H1 (cell line): ENCODE measurements at regions not wholly inside any gene's neighbourhood (a gene's known extent, or its start where the extent isn't known, plus 50 kb on each side); places are given as distances from the start of the nearest gene placed in this dataset.

Experiments
- CTCF ChIA-PET: fragments of 300-600 bp; sonication (Branson Sonifier 250); formaldehyde crosslinking; loops from one replicate; lab custom pipeline; 2021; ENCODE audit not compliant: partially characterized antibody; lab: Charles Lee
- POLR2A ChIA-PET: fragments of 300-600 bp; sonication (Branson Sonifier 250); formaldehyde crosslinking; loops from one replicate; lab custom pipeline; 2021; ENCODE audit warnings: inconsistent platforms; ENCODE audit not compliant: partially characterized antibody; lab: Charles Lee
- DNase-seq, 2 experiments: peaks; one replicate each; pipeline versions ENCODE4 v3.0.0 to v3.0.0-alpha.2; 2010 to 2022; ENCODE audit warnings: low spot score in 2 of 2, low read depth in 1 of 2, mixed read lengths in 1 of 2
- FAIRE-seq: peaks from 2 replicates; lab custom pipeline; 2011; peaks lifted over from hg19 to GRCh38; lab: Jason Lieb, UNC
- H2AFZ ChIP-seq: 2 replicates; pipeline ENCODE4 v1.8.1; 2012; ENCODE audit warnings: low read length, inconsistent platforms
- H2AK5ac ChIP-seq: 2 replicates; pipeline ENCODE4 v1.6.1; 2013; ENCODE audit warnings: low read depth, low read length
- H2BK120ac ChIP-seq: replicated peaks from 2 replicates; pipeline ENCODE3; 2013; ENCODE audit warnings: low read depth, low read length, inconsistent platforms
- H2BK12ac ChIP-seq: 2 replicates; pipeline ENCODE4 v1.6.1; 2013; ENCODE audit warnings: low read depth, low read length
- H2BK15ac ChIP-seq: 2 replicates; pipeline ENCODE4 v1.6.1; 2013; ENCODE audit warnings: low read length
- H2BK20ac ChIP-seq: 2 replicates; pipeline ENCODE4 v1.6.1; 2013; ENCODE audit warnings: low read length
- H2BK5ac ChIP-seq: 2 replicates; pipeline ENCODE4 v1.6.1; 2013; ENCODE audit warnings: low read depth, low read length
- H3K14ac ChIP-seq: 2 replicates; pipeline ENCODE4 v1.6.1; 2013; ENCODE audit warnings: inconsistent platforms; ENCODE audit not compliant: insufficient read length
- H3K18ac ChIP-seq: 2 replicates; pipeline ENCODE4 v1.6.1; 2013; ENCODE audit warnings: low read length; ENCODE audit errors: extremely low read depth
- H3K23ac ChIP-seq: 2 replicates; pipeline ENCODE4 v1.6.1; 2013; ENCODE audit warnings: inconsistent platforms; ENCODE audit not compliant: insufficient read length
- H3K23me2 ChIP-seq: 2 replicates; pipeline ENCODE4 v1.6.1; 2013; ENCODE audit warnings: low read depth, low read length
- H3K27ac ChIP-seq: 2 replicates; pipeline ENCODE4 v1.6.1; 2011; ENCODE audit warnings: low read depth, low read length, inconsistent platforms
- H3K27me3 ChIP-seq, 4 experiments: replicated peaks in 1 of 4; 1 replicate in 1 of 4; 2 replicates in 3 of 4; pipeline versions ENCODE4 v1.6.1 to v1.8.1; 2011 to 2013; ENCODE audit warnings: low read length in 3 of 4, mild to moderate bottlenecking in 3 of 4, inconsistent platforms in 2 of 4, mixed read lengths in 2 of 4, moderate library complexity in 1 of 4; ENCODE audit not compliant: control insufficient read depth in 3 of 4, insufficient read depth in 3 of 4; ENCODE audit errors: extremely low read depth in 1 of 4
- H3K36me3 ChIP-seq, 4 experiments: 2 replicates each; pipeline versions ENCODE4 v1.6.1 to v1.8.1; 2011 to 2013; ENCODE audit warnings: mild to moderate bottlenecking in 4 of 4, low read length in 3 of 4, moderate library complexity in 2 of 4, control low read depth in 1 of 4, inconsistent platforms in 1 of 4; ENCODE audit not compliant: insufficient read depth in 4 of 4, control insufficient read depth in 2 of 4
- H3K4ac ChIP-seq: replicated peaks from 2 replicates; pipeline ENCODE3; 2013; ENCODE audit warnings: low read length, low read depth, mixed read lengths, inconsistent platforms; ENCODE audit not compliant: insufficient read length
- H3K4me1 ChIP-seq, 4 experiments: replicated peaks in 1 of 4; 1 replicate in 1 of 4; 2 replicates in 3 of 4; pipeline versions ENCODE4 v1.6.1 to v1.8.1; 2011 to 2013; ENCODE audit warnings: low read length in 3 of 4, inconsistent platforms in 2 of 4, mixed read lengths in 1 of 4; ENCODE audit not compliant: insufficient read depth in 4 of 4, control insufficient read depth in 3 of 4
- H3K4me2 ChIP-seq, 2 experiments: 2 replicates each; pipeline versions ENCODE4 v1.6.1 to v1.8.1; 2011 to 2013; ENCODE audit warnings: low read depth in 2 of 2, low read length in 2 of 2, control low read depth in 1 of 2, inconsistent platforms in 1 of 2, mild to moderate bottlenecking in 1 of 2; ENCODE audit not compliant: insufficient read depth in 1 of 2
- H3K4me3 ChIP-seq, 4 experiments: fragments of 200-600, 300-600 bp in 1 of 4; sonication (generic), shearing (Covaris generic), sonication (Bioruptor Twin) in 1 of 4; 2 replicates each; pipeline versions ENCODE4 v1.5.1 to v1.8.1; 2011 to 2016; ENCODE audit warnings: low read length in 4 of 4, low read depth in 3 of 4, control low read depth in 2 of 4, inconsistent platforms in 2 of 4, mild to moderate bottlenecking in 2 of 4, mixed read lengths in 1 of 4, moderate library complexity in 1 of 4; ENCODE audit not compliant: insufficient read depth in 2 of 4; ENCODE audit errors: extremely low read depth in 1 of 4
- H3K56ac ChIP-seq: replicated peaks from 2 replicates; pipeline ENCODE3; 2013; ENCODE audit warnings: low read depth, mild to moderate bottlenecking, mixed read lengths, low read length, inconsistent platforms; ENCODE audit not compliant: insufficient read length
- H3K79me1 ChIP-seq: 2 replicates; pipeline ENCODE4 v1.6.1; 2013; ENCODE audit warnings: low read depth, low read length, control low read depth
- H3K79me2 ChIP-seq, 2 experiments: 2 replicates each; pipeline versions ENCODE4 v1.6.1 to v1.8.1; 2012 to 2013; ENCODE audit warnings: low read length in 2 of 2, mild to moderate bottlenecking in 2 of 2, inconsistent platforms in 1 of 2; ENCODE audit not compliant: insufficient read depth in 2 of 2, control insufficient read depth in 1 of 2
- H3K9ac ChIP-seq, 4 experiments: replicated peaks in 1 of 4; 1 replicate in 1 of 4; 2 replicates in 3 of 4; pipeline versions ENCODE4 v1.6.1 to v1.8.1; 2011 to 2013; ENCODE audit warnings: low read depth in 3 of 4, low read length in 3 of 4, control low read depth in 2 of 4, mild to moderate bottlenecking in 2 of 4, moderate library complexity in 2 of 4, inconsistent platforms in 1 of 4; ENCODE audit errors: extremely low read depth in 1 of 4
- H3K9me3 ChIP-seq, 2 experiments: 2 replicates each; pipeline versions ENCODE4 v1.6.1 to v1.8.1; 2012 to 2013; ENCODE audit warnings: mild to moderate bottlenecking in 2 of 2, moderate library complexity in 2 of 2, control low read depth in 1 of 2, inconsistent platforms in 1 of 2, low read depth in 1 of 2, low read length in 1 of 2, mixed read lengths in 1 of 2; ENCODE audit not compliant: insufficient read depth in 2 of 2
- H4K20me1 ChIP-seq, 2 experiments: replicated peaks in 1 of 2; 2 replicates each; pipeline versions ENCODE3 to v1.8.1; 2011 to 2013; ENCODE audit warnings: inconsistent platforms in 2 of 2, low read length in 2 of 2, mild to moderate bottlenecking in 1 of 2; ENCODE audit not compliant: insufficient read depth in 2 of 2, control insufficient read depth in 1 of 2
- H4K5ac ChIP-seq: 2 replicates; pipeline ENCODE4 v1.6.1; 2013; ENCODE audit warnings: low read length, low read depth, mixed read lengths, inconsistent platforms; ENCODE audit not compliant: insufficient read length
- H4K8ac ChIP-seq: 2 replicates; pipeline ENCODE4 v1.8.0; 2013; ENCODE audit warnings: mild to moderate bottlenecking, moderate library complexity, low read length, inconsistent platforms; ENCODE audit not compliant: insufficient read depth; ENCODE audit errors: extremely low read depth
- H4K91ac ChIP-seq: replicated peaks from 2 replicates; pipeline ENCODE3; 2013; ENCODE audit warnings: low read length, mixed read lengths, inconsistent platforms; ENCODE audit not compliant: insufficient read length
- MAX ChIP-seq: IDR thresholded peaks from 2 replicates; pipeline ENCODE4 v1.6.1; 2012; ENCODE audit warnings: inconsistent platforms
- NANOG ChIP-seq: IDR thresholded peaks from 2 replicates; pipeline ENCODE4 v1.6.1; 2011; ENCODE audit warnings: low read length, low read depth, mild to moderate bottlenecking, inconsistent platforms; ENCODE audit not compliant: insufficient read depth, poor library complexity, severe bottlenecking
- RAD21 ChIP-seq, 2 experiments: IDR thresholded peaks in 1 of 2; conservative IDR thresholded peaks in 1 of 2; 2 replicates each; pipeline ENCODE4 v1.6.1; 2011; ENCODE audit warnings: low read depth in 2 of 2, low read length in 2 of 2, improper control_type of control experiment in 1 of 2, inconsistent platforms in 1 of 2, mild to moderate bottlenecking in 1 of 2, moderate library complexity in 1 of 2
- WGBS, 2 experiments: shearing (Covaris generic) in 1 of 2; methylation state at CpG; one replicate each; pipeline versions ENCODE4 v1.1.6 to v1.1.7; 2013 to 2015; ENCODE audit warnings: low lambda C conversion rate in 2 of 2, mixed read lengths in 2 of 2, inconsistent platforms in 1 of 2, low coverage in 1 of 2, missing lambda C conversion rate in 1 of 2; ENCODE audit not compliant: insufficient replicate concordance in 2 of 2, insufficient coverage in 1 of 2, insufficient read length in 1 of 2; ENCODE audit errors: extremely low coverage in 1 of 2, missing lambda C conversion rate in 1 of 2; 5-methylcytosine and 5-hydroxymethylcytosine counted together
- TF ChIP-seq, protein P1 (sequence below): IDR thresholded peaks from 2 replicates; pipeline ENCODE4 v1.6.1; 2011; ENCODE audit warnings: low read length, improper control_type of control experiment

- no peak overlapping the region for H2BK5ac ChIP-seq
- WGBS, 2 experiments: 89% methylated on average over 18 of the region's 18 CpGs; no CpG with 5 or more reads in 1 of the 2 experiments
- H3K9me3 ChIP-seq: no peaks in the 10 kb centered on the region; a peak in 1 of 4 replicates
- H2AFZ ChIP-seq: no peak overlapping the region
- H4K5ac ChIP-seq: no peak overlapping the region
- H3K4me2 ChIP-seq: no peak overlapping the region
- H3K23ac ChIP-seq: no peak overlapping the region
- H4K8ac ChIP-seq: no peak overlapping the region
- H3K23me2 ChIP-seq: no peaks in the 10 kb centered on the region
- POLR2A ChIA-PET: no interaction called here
- DNase-seq: no peak
- H2AK5ac ChIP-seq: no peak overlapping the region
- no peak overlapping the region for H2BK15ac ChIP-seq
- 0 out of 7 replicates have a peak, but pooled peaks cover 0 to 2% (median 0%) of the 10 kb centered on the region in 4 experiments for H3K27me3 ChIP-seq
- H3K18ac ChIP-seq: no peak overlapping the region
- no peak for TF ChIP-seq NANOG
- no peak for TF ChIP-seq RAD21 (IDR thresholded peaks at IDR 0.05 in 1 of 2, conservative IDR thresholded peaks at IDR 0.05 in 1 of 2; ENCODE audit: low read depth in 2 of 2, low read length in 2 of 2)
- TF ChIP-seq, protein P1, sequence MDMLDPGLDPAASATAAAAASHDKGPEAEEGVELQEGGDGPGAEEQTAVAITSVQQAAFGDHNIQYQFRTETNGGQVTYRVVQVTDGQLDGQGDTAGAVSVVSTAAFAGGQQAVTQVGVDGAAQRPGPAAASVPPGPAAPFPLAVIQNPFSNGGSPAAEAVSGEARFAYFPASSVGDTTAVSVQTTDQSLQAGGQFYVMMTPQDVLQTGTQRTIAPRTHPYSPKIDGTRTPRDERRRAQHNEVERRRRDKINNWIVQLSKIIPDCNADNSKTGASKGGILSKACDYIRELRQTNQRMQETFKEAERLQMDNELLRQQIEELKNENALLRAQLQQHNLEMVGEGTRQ: no peak
- no peak for TF ChIP-seq MAX
- TF ChIP-seq, all 59 proteins: peak for 0
- Histone ChIP-seq H3K4me3 (no peak overlapping the region), H2BK20ac (no peak overlapping the region), H4K20me1 (no peaks in the 10 kb centered on the region), H3K14ac (no peak overlapping the region), H3K9ac (no peak overlapping the region), H3K4me1 (no peaks in the 10 kb centered on the region; a peak in 1 of 7 replicates), H3K4ac (no peak overlapping the region), H3K79me2 (no peaks in the 10 kb centered on the region), H2BK12ac (no peak overlapping the region), H3K27ac (no peak overlapping the region), H2BK120ac (no peak overlapping the region), H4K91ac (no peak overlapping the region), H3K79me1 (no peaks in the 10 kb centered on the region), H3K36me3 (no peaks in the 10 kb centered on the region), H3K56ac (no peak overlapping the region)
- CTCF ChIA-PET: interaction anchor here (1.6 to 2.6 kb wide), 3 partner anchors 39 to 175 kb away, joined by 3 to 15 read pairs (median 3); no protein-coding TSS in a partner anchor
- FAIRE-seq: no peak
These were observed 236.9 kb downstream of the TBXT start for GRCh38 chr6:165930668-165931214.
